Liver (tissue), 8 donors: ENCODE measurements at regions not wholly inside any gene's neighbourhood (a gene's known extent, or its start where the extent isn't known, plus 50 kb on each side); places are given as distances from the start of the nearest gene placed in this dataset.
A peak's percentile ranks its signal among the peaks of the same experiment; 100 is the strongest.

Experiments used
- DNase-seq: peaks from one replicate; pipeline ENCODE4 v3.0.0-alpha.2; 2017; ENCODE audit warnings: low spot score
- H3K27ac ChIP-seq, 2 donors: one replicate each; pipeline ENCODE4 v1.7.0; 2013; ENCODE audit warnings: inconsistent platforms in 2 of 2, low read length in 2 of 2, control low read depth in 1 of 2, low read depth in 1 of 2, mild to moderate bottlenecking in 1 of 2
- H3K27me3 ChIP-seq, 4 donors: one replicate each; pipeline versions ENCODE4 v1.6.1 to v1.7.0; 2013; ENCODE audit warnings: low read length in 3 of 4, inconsistent platforms in 1 of 4, mild to moderate bottlenecking in 1 of 4, moderate library complexity in 1 of 4; ENCODE audit not compliant: control insufficient read depth in 4 of 4, insufficient read depth in 4 of 4
- H3K36me3 ChIP-seq, 4 donors: one replicate each; pipeline versions ENCODE4 v1.6.1 to v1.7.0; 2013; ENCODE audit warnings: low read length in 3 of 4, mild to moderate bottlenecking in 3 of 4, low read depth in 1 of 4, moderate library complexity in 1 of 4; ENCODE audit not compliant: control insufficient read depth in 4 of 4, insufficient read depth in 3 of 4
- H3K4me1 ChIP-seq, 4 donors: one replicate each; pipeline versions ENCODE4 v1.6.1 to v1.7.0; 2013; ENCODE audit warnings: low read length in 3 of 4, mild to moderate bottlenecking in 3 of 4, moderate library complexity in 1 of 4; ENCODE audit not compliant: control insufficient read depth in 4 of 4, insufficient read depth in 4 of 4
- H3K4me3 ChIP-seq, 3 donors: one replicate each; pipeline versions ENCODE4 v1.6.1 to v1.7.0; 2013; ENCODE audit warnings: low read length in 3 of 3, control low read depth in 1 of 3, low read depth in 1 of 3, mild to moderate bottlenecking in 1 of 3
- H3K9ac ChIP-seq, 2 donors: one replicate each; pipeline ENCODE4 v1.7.0; 2013; ENCODE audit warnings: low read length in 2 of 2, mild to moderate bottlenecking in 2 of 2, moderate library complexity in 2 of 2, control low read depth in 1 of 2, low read depth in 1 of 2
- H3K9me3 ChIP-seq, 4 donors: one replicate each; pipeline versions ENCODE4 v1.6.1 to v1.7.0; 2013; ENCODE audit warnings: low read length in 3 of 4; ENCODE audit not compliant: control insufficient read depth in 4 of 4
- EGR1 ChIP-seq, 2 donors: IDR thresholded peaks; 2 replicates each; pipeline ENCODE4 v1.6.1; 2016 to 2018; ENCODE audit warnings: antibody characterized with exemption in 2 of 2, low read depth in 2 of 2
- FOXA2 ChIP-seq: IDR thresholded peaks from 2 replicates; pipeline ENCODE4 v1.6.1; 2016; ENCODE audit warnings: antibody characterized with exemption
- GABPA ChIP-seq, 2 donors: IDR thresholded peaks in 1 of 2; conservative IDR thresholded peaks in 1 of 2; 2 replicates each; pipeline ENCODE4 v1.6.1; 2016; ENCODE audit warnings: antibody characterized with exemption in 2 of 2, mild to moderate bottlenecking in 1 of 2, moderate library complexity in 1 of 2
- HNF4A ChIP-seq, 2 donors: conservative IDR thresholded peaks; 2 replicates each; pipeline ENCODE4 v1.6.1; 2016; ENCODE audit warnings: antibody characterized with exemption in 2 of 2, mild to moderate bottlenecking in 2 of 2
- HNF4G ChIP-seq: IDR thresholded peaks from 2 replicates; pipeline ENCODE4 v1.6.1; 2016; ENCODE audit warnings: antibody characterized with exemption
- JUND ChIP-seq, 2 donors: IDR thresholded peaks; 2 replicates each; pipeline ENCODE4 v1.6.1; 2016; ENCODE audit warnings: antibody characterized with exemption in 2 of 2
- NR2F2 ChIP-seq: IDR thresholded peaks from 2 replicates; pipeline ENCODE4 v1.6.1; 2016; ENCODE audit warnings: antibody characterized with exemption
- RAD21 ChIP-seq, 2 donors: IDR thresholded peaks; 2 replicates each; pipeline ENCODE4 v1.6.1; 2016; ENCODE audit warnings: antibody characterized with exemption in 2 of 2, mild to moderate bottlenecking in 2 of 2
- RXRA ChIP-seq, 2 donors: IDR thresholded peaks; 2 replicates each; pipeline ENCODE4 v1.6.1; 2017 to 2018; ENCODE audit warnings: antibody characterized with exemption in 2 of 2, mild to moderate bottlenecking in 1 of 2
- TAF1 ChIP-seq: conservative IDR thresholded peaks from 2 replicates; pipeline ENCODE4 v1.6.1; 2016; ENCODE audit warnings: antibody characterized with exemption, mild to moderate bottlenecking
- YY1 ChIP-seq: IDR thresholded peaks from 2 replicates; pipeline ENCODE4 v1.6.1; 2016; ENCODE audit warnings: antibody characterized with exemption, mild to moderate bottlenecking
- WGBS: extraction: QIAGEN DNeasy Blood & Tissue Kit; methylation state at CpG from one replicate; pipeline ENCODE4 v1.1.7; 2013; 5-methylcytosine and 5-hydroxymethylcytosine counted together
- TF ChIP-seq, protein P1 (sequence below): IDR thresholded peaks from 2 replicates; pipeline ENCODE4 v1.6.1; 2016; ENCODE audit warnings: antibody characterized with exemption, mild to moderate bottlenecking
- TF ChIP-seq, protein P2 (sequence below): IDR thresholded peaks from 2 replicates; pipeline ENCODE4 v1.6.1; 2016; ENCODE audit warnings: antibody characterized with exemption
- TF ChIP-seq, protein P3 (sequence below): IDR thresholded peaks from 2 replicates; pipeline ENCODE4 v1.6.1; 2016; ENCODE audit warnings: antibody characterized with exemption
- TF ChIP-seq, protein P4 (sequence below): fragments of 150-350 bp; IDR thresholded peaks from 2 replicates; pipeline ENCODE4 v1.5.1; 2017; ENCODE audit warnings: improper control_type of control experiment, low read depth, low read length; ENCODE audit not compliant: missing input control
- TF ChIP-seq, protein P5 (sequence below): IDR thresholded peaks from 2 replicates; pipeline ENCODE4 v1.6.1; 2016; ENCODE audit warnings: antibody characterized with exemption
- donor health status: healthy.
- donor health status: healthy.
- donor health status: healthy.
- donor health status: healthy.
- donor health status: healthy.

DNA sequence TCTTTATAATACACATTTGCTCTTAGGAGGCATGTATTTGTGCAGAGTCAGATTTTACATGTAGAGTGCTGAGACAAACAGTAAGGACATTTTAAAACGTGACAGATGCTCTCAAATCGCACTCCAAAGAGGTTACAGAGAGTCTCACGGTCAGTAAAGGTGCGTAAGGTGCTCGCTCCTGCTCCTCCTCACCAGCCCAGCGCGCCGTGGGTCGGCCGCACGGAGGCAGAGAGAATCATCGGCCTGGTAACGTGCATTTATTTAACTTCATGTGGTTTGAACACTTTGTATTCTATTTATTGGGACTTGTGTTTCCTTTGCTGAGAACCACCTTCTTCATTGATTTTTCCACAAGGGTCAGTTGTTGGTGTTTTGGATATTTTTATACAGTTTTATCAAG is 900.1 kb downstream of the BRD1 start:
- Histone ChIP-seq H3K4me3 (no peak overlapping the region), H3K27ac (no peak overlapping the region), H3K4me1 (no peaks in the 10 kb centered on the region), H3K36me3 (no peaks in the 10 kb centered on the region), H3K27me3 (no peaks in the 10 kb centered on the region), H3K9ac (no peak overlapping the region), H3K9me3 (no peaks in the 10 kb centered on the region)
- TF ChIP-seq JUND (IDR thresholded peaks at IDR 0.05), result no peak
- TF ChIP-seq HNF4A (conservative IDR thresholded peaks at IDR 0.05), result no peak
- TF ChIP-seq, protein P1, sequence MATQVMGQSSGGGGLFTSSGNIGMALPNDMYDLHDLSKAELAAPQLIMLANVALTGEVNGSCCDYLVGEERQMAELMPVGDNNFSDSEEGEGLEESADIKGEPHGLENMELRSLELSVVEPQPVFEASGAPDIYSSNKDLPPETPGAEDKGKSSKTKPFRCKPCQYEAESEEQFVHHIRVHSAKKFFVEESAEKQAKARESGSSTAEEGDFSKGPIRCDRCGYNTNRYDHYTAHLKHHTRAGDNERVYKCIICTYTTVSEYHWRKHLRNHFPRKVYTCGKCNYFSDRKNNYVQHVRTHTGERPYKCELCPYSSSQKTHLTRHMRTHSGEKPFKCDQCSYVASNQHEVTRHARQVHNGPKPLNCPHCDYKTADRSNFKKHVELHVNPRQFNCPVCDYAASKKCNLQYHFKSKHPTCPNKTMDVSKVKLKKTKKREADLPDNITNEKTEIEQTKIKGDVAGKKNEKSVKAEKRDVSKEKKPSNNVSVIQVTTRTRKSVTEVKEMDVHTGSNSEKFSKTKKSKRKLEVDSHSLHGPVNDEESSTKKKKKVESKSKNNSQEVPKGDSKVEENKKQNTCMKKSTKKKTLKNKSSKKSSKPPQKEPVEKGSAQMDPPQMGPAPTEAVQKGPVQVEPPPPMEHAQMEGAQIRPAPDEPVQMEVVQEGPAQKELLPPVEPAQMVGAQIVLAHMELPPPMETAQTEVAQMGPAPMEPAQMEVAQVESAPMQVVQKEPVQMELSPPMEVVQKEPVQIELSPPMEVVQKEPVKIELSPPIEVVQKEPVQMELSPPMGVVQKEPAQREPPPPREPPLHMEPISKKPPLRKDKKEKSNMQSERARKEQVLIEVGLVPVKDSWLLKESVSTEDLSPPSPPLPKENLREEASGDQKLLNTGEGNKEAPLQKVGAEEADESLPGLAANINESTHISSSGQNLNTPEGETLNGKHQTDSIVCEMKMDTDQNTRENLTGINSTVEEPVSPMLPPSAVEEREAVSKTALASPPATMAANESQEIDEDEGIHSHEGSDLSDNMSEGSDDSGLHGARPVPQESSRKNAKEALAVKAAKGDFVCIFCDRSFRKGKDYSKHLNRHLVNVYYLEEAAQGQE, result no peak
- no peak for TF ChIP-seq FOXA2
- TF ChIP-seq, protein P2, sequence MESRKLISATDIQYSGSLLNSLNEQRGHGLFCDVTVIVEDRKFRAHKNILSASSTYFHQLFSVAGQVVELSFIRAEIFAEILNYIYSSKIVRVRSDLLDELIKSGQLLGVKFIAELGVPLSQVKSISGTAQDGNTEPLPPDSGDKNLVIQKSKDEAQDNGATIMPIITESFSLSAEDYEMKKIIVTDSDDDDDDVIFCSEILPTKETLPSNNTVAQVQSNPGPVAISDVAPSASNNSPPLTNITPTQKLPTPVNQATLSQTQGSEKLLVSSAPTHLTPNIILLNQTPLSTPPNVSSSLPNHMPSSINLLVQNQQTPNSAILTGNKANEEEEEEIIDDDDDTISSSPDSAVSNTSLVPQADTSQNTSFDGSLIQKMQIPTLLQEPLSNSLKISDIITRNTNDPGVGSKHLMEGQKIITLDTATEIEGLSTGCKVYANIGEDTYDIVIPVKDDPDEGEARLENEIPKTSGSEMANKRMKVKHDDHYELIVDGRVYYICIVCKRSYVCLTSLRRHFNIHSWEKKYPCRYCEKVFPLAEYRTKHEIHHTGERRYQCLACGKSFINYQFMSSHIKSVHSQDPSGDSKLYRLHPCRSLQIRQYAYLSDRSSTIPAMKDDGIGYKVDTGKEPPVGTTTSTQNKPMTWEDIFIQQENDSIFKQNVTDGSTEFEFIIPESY, result no peak
- no peak for TF ChIP-seq GABPA (IDR thresholded peaks at IDR 0.05 in 1 of 2, conservative IDR thresholded peaks at IDR 0.05 in 1 of 2)
- no peak for TF ChIP-seq RXRA (IDR thresholded peaks at IDR 0.05)
- 83% methylated on average over 13 of the region's 13 CpGs for WGBS
- no peak for DNase-seq

DNA sequence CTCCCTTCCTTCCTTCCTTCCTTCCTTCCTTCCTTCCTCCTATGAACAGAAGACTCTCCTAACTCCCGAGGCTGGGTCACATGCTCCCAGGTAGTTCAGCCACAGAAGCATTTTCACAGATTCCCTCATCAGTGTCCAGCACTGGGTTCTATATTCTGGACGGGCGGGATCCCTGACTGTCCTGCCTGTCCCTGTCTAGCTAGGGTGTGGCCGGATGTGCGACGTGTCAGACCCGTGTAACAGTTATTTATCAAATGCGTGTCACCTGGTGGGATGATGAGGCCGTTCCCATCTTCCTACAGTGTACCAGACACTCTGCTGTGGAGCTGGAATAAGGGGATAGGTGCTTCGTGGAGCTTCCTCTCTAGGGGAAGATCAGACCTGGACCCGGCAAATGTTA is 901.0 kb downstream of the BRD1 start:
- H3K9ac ChIP-seq, result no peak overlapping the region
- H3K36me3 ChIP-seq, result no peaks in the 10 kb centered on the region
- TF ChIP-seq EGR1 (IDR thresholded peaks at IDR 0.05; ENCODE audit: low read depth in 2 of 2) (no peak), TAF1 (no peak), FOXA2 (no peak), YY1 (no peak), HNF4G (no peak), RAD21 (IDR thresholded peaks at IDR 0.05) (no peak), RXRA (IDR thresholded peaks at IDR 0.05) (no peak), NR2F2 (no peak), HNF4A (conservative IDR thresholded peaks at IDR 0.05) (no peak)
- TF ChIP-seq, protein P3, sequence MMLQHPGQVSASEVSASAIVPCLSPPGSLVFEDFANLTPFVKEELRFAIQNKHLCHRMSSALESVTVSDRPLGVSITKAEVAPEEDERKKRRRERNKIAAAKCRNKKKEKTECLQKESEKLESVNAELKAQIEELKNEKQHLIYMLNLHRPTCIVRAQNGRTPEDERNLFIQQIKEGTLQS, result no peak
- TF ChIP-seq, protein P2, result no peak
- TF ChIP-seq, protein P4, sequence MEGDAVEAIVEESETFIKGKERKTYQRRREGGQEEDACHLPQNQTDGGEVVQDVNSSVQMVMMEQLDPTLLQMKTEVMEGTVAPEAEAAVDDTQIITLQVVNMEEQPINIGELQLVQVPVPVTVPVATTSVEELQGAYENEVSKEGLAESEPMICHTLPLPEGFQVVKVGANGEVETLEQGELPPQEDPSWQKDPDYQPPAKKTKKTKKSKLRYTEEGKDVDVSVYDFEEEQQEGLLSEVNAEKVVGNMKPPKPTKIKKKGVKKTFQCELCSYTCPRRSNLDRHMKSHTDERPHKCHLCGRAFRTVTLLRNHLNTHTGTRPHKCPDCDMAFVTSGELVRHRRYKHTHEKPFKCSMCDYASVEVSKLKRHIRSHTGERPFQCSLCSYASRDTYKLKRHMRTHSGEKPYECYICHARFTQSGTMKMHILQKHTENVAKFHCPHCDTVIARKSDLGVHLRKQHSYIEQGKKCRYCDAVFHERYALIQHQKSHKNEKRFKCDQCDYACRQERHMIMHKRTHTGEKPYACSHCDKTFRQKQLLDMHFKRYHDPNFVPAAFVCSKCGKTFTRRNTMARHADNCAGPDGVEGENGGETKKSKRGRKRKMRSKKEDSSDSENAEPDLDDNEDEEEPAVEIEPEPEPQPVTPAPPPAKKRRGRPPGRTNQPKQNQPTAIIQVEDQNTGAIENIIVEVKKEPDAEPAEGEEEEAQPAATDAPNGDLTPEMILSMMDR, result no peak
- TF ChIP-seq, protein P1, result no peak
- TF ChIP-seq, protein P5, sequence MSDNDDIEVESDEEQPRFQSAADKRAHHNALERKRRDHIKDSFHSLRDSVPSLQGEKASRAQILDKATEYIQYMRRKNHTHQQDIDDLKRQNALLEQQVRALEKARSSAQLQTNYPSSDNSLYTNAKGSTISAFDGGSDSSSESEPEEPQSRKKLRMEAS, result no peak
- no peaks in the 10 kb centered on the region for H3K9me3 ChIP-seq
- H3K4me1 ChIP-seq, result no peaks in the 10 kb centered on the region
- 69% methylated on average over 11 of the region's 11 CpGs for WGBS
- DNase-seq, result peak; percentile 20
- no peaks in the 10 kb centered on the region for H3K27me3 ChIP-seq
- no peak overlapping the region for H3K27ac ChIP-seq
- no peak overlapping the region for H3K4me3 ChIP-seq
